GM18907 (cell line): ENCODE measurements at regions not wholly inside any gene's neighbourhood (a gene's known extent, or its start where the extent isn't known, plus 50 kb on each side); places are given as distances from the start of the nearest gene placed in this dataset.
"Not testable (repeated sequence)": the region's sequence is repeated elsewhere in the genome, so short reads cannot be mapped to it uniquely, and the experiment has no call there.

Experiments
- ATAC-seq: cut with Tn5 transposase; IDR thresholded peaks from one replicate; pipeline ENCODE4 v1.9.1; 2021; ENCODE audit warnings: mild to moderate bottlenecking, moderate library complexity; ENCODE audit not compliant: unreplicated experiment

DNA sequence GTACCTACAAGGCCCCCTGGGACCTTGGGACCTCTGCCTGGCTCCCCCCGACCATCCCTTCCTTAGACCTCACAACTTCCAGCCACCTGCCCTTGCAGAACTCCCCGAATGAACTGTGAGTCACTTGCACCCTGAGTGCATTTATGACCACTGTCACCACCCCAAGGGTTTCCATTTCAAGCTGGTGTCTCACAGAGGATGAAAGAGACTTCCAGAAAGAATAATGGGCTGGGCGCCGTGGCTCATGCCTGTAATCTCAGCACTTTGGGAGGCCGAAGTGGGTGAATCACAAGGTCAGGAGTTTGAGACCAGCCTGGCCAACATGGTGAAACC, 124.5 kb upstream of the CIBAR2 start:
- no peak for ATAC-seq

DNA sequence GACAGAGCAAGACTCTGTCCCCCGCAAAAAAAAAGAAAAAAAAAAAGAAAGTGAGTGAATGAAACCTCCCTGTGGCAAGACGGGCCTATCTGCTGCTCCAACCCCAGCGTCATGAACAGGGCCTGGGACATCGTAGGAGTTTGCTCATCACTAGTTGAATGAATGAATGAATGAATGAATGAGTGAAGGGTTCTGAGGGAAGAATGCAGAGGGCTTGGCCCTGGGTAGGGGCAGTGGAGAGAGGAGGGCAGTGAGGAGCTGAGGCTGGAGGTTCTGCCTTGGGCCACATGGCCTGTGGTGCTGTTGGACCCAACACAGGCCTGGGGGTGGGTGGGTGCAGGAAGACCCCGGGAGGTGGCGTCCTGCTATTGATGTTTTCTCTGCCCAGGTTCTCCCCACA, 125.5 kb upstream of the CIBAR2 start:
- no peak for ATAC-seq

DNA sequence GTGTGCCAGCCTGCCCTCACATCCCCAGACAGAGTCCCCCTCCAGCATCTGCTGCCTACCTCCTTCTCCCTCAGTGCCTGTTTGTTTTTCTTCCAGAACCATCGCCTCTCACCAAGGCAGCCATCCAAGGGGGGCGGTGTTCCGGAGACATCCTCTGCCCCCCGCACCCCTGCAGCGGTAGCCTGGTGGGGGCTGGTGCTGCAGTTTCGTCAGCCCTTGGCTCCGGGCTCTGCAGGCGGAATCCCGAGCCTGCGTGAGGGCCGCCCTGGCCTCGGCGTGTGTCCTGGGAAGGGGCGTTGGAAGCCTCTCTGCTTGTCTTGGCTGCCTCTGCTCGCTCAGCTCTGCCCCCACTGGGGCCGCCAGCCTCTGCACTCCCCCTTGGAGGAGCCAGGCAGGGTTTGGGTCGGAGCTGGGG, 126.0 kb upstream of the CIBAR2 start:
- ATAC-seq = no peak

DNA sequence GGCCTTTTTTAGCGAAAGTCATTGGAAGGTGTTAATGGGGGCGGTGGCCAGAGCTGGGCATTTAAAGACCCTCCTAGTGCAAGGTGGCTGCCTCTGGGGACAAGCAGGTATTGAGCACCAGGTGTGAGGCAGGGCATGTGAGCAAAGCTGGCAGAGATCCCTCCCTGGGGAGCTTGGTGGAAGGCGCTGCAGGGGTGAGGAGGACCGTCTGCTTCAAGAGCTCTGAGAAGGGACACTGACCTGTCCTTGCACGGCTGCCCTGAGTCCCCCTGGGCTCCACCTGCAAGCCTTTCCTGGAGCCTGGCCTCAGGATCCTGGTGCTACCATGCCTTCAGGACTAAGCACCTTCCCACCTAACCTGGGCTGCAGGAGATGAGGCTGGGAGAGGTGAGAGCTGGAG, 127.0 kb upstream of the CIBAR2 start:
- ATAC-seq = no peak

DNA sequence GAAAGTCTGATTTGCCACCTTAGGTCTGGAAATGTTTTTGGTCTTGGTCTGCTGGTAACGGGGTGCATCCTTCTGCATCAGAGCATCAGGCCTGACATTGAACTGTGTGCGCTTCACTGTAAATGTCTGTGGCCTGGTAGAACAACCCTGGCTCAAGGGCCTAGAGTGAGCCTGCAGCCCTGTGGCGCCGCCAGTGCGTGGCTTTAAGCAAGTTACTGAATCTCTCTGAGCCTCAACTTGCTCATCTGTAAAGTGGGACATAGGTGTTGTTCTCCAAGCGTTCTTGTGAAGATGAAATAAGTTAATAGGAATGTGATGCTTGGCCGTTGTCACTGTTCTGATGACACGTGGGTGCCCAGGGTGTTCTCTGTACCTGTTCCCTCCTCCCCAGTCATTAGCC, 127.6 kb upstream of the CIBAR2 start:
- no peak for ATAC-seq

DNA sequence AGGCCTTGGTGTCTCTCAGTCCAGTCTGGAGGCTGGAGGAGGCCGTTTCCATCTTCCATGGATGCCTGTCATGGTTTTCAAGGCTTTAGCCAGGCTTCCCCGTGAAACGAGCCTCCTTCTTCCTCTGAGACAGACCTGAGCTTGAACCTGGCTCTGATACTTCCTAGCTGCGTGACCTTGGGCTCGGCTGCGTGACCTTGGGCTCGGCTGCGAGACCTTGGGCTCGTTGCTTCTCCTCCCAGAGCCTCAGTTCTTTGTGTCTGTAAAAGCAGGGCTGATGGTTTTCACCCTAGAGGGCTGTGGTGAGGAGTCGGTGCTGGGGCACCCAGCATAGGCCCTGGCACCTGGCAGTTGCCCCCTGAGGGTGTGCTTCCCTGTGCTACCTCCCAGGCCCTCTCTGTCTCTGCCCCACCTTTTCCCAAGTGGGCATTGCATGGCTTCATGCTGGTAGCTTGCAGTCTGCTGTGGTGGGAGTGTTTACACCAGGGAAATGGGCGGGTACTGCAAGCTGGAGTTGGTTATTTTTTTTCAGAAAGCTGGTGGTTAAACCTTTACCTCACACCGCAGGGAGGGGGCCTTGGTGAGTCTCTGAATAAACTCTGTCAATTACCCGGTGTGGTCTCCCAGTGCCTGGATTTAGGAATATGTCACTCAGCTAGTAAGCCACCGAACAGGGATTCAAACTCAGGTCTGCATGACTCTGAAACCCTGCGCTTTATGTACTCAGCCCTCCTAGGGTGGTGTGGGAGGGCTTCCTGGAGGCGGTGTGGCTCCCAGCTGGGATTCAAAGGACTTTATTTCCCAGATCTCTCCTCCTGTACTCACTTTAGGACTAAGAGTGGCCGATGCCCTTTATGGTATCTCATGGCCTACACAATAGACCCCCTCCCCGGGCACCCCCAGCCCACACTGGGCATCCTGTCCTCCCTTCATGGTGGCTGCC, 129.0 kb upstream of the CIBAR2 start:
- no peak for ATAC-seq

DNA sequence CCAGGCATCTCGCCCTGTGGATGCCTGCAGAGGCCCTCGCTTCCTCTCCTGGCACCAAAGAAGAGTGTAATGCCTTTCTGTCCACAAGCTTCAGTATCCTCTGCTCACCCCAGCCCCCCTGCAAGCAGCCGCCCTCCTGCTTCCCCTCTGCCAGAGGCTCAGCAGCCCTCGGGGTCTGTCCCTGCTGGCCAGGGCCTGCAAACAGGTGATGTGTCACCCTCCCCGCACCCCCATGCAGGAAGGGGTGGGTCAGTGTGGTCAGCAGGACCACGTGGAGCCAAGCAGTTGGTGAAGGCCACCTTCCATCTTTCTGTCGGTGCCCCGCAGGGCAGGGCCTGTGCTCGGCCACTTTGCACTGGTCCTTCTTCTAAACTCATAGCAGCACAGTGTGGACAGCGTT, 129.9 kb upstream of the CIBAR2 start:
- no peak for ATAC-seq

DNA sequence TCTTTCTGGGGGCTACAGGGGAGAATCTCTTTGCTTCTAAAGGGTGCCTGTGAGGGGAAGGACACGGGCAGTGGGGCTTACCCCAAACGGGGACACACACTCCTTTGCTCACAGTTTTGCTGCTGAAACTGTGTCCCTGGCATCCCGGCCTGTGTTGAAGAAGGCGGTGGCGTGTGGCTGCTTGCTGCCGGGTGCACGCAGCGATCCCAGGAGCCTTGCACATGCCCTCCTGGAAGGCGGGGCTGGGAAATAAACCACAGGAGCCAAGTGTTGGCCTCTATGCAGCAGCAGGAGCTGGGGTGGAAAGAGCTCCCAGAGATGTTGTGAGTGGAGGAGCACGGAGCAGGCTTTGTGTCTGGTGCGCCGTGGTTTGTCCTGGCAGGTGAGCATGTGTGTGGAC, 131.0 kb upstream of the CIBAR2 start:
- no peak for ATAC-seq

DNA sequence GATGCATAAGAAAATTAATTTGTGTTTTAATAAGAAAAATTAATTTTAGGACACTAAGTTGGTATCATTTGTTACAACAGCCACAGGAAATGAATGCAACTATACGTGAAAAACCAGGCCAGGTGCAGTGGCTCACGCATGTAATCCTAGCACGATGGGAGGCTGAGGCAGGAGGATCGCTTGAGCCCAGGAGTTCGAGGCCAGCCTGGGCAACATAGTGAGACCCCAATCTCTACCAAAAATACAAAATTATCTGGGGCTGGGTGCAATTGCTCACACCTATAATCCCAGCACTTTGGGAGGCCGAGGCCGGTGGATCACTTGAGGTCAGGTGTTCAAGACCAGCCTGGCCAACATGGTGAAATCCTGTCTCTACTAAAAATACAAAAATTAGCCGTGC, 132.2 kb upstream of the CIBAR2 start:
- ATAC-seq = not testable (repeated sequence)

DNA sequence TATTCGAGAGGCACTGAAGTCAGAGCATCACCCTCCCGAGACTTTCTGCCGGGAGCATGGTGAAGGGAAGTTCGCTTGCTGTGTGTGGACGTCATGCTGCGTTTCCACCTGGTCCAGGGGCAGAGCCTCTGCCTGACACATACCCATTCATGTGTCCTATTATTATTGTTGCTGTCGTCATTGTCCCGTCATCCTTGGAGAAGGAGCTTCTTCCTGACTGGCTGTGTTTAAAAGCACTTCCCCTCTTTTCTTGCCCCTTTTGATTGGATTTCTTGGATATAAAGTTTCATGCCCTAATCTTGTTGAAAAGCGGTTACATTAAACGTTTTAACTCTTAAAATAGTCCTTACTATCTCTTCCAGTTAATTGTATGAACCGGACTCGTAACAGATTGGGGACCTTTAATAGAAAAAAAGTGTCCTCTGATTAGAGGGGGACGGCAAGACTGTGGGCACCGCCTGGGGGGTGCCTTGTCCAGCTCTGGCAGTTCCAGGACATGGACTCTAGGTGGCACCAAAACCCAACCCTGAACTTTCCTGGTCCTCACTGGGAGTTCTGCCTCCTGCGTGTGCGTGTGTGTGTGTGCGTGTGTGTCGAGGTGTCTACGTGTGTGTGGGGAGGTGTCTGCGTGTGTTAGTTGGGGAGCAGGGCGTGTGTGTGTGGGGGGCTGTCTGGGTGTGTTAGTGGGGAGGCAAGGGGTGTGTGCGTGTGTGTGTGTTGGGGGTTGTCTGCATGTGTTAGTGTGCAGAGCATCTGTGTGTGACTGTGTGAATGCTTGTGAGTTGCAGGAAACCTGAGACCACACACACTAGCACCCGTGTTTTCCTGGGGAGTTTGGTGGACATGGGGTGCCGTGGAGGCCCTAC, 133.3 kb upstream of the CIBAR2 start:
- ATAC-seq = no peak

DNA sequence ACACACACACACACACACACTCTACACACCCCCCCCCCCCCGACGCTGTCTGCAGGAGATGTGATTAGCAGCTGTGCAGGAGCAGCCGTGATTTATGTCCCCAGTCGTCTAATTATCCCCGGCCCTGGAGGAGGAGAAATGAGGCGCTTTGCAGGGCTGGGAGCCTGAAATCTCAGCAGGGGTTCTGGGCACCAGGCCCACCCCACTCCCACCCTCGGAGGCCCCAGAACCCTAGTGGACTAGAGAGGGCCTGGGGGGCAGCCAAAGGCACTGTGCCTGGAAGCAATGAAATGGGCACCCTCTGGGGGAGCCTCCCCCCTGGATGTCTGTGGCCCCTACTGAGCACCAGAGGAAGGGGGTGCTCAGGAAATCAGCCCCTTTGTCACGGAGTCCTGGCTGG, 134.2 kb upstream of the CIBAR2 start:
- no peak for ATAC-seq

DNA sequence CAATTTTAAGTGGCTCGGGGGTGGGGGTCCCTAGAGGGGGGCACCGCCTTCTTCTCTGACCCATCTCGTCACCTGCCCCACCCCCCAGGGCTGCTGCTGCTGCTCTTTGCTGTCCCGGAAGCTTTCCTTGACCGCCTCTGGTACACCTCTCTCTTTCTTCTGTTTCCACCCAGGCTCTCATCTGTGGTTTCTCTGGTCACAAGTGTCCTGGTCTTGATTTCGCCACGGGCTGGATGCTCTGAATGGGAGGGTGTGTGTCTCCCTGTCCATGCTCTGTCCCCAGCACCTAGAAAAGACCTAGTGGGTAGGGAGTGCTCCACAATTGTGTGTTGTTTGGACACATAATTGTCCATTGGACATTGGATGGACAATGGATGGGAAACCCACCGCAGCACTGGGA, 134.7 kb upstream of the CIBAR2 start:
- no peak for ATAC-seq

DNA sequence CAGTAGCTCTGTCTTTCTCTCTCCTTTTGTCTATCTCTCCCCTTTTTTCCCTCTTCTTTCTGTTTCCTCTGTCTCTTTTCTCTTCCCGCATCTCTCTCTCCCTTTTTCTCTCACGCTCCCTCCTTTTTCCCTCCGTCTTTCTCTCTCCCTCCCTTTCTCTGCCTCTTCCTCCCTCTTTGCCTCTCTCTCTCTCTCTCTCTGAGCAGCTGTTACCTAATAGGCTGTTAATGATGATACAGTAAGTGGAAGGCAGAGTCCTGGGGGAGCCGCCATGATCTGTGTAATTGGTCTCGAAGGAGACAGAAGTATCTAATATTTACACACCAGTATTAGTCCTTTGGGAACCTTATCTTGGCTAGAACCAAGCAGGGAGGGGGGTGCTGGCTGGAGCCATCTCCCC, 136.1 kb upstream of the CIBAR2 start:
- no peak for ATAC-seq

DNA sequence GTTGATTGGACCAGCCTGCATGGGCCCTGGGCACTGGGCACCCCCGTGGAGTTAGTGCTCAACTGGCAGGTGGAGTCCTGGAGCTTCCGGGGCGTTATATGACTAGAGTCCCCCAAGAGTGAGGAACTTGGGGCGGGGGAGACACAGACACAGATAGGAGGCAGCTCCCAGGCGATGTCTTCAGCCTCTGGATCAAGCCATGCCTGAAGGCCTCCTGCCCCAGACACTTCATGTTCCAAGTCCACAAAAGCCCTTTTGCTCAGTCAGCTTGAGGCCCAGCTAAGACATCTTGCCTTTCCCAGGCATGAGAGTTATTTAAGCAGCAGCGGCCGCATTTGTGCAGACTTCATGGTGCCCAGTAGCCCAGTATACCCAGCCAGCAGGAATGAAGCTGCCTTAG, 136.6 kb upstream of the CIBAR2 start:
- ATAC-seq = no peak

DNA sequence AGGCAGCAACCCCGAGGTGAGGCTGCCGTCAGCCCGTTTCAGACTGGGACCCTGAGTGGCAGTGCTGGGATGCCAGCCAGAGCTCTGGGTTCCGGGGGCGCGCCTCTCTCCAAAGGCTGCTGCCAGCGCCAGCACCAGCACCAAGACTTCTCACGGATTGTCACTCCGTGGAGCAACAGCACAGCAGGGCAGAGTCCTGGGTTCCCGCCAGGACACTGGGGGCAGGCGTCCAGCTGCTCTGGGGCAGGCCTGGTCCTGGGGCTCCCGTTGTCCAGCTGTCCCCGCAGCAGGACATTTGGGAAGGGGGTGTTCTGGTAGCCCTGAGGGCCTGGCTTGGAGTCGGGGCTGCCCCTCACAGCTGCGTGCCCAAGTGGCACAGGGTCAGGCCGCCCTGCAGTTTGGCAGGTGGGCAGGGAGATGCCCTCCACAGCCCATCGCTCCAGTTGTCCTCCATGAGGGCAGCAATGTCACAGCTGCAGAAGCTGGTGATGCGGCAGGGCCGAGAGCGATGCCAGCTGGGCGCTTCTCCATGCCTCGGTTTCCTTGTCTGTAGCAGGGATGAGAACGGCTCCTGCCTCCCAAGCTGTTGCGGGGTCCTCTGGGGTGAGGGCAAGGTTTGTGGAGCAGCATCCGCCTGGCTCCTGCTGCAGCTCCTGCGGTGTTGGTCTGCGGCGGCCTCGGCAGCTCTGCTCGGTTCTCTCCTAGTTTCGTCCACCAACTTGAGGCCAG, 137.3 kb upstream of the CIBAR2 start:
- no peak for ATAC-seq

DNA sequence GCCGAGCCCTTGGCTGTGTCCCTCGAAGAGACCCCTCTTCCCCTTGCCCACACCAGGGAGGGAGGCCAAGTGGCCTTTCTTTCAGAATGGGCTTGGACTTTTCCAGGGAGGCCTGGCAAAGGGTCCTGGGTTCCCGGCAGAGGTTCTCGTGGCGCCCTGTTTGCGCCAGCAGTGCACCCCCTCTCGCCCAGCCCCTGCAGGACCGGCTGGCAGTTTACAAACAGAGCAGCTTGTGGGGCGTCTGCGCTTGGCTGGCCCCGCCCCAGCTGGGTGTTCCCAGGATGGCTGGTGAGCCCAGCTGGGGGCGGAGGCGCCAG, 137.8 kb upstream of the CIBAR2 start:
- ATAC-seq = no peak

DNA sequence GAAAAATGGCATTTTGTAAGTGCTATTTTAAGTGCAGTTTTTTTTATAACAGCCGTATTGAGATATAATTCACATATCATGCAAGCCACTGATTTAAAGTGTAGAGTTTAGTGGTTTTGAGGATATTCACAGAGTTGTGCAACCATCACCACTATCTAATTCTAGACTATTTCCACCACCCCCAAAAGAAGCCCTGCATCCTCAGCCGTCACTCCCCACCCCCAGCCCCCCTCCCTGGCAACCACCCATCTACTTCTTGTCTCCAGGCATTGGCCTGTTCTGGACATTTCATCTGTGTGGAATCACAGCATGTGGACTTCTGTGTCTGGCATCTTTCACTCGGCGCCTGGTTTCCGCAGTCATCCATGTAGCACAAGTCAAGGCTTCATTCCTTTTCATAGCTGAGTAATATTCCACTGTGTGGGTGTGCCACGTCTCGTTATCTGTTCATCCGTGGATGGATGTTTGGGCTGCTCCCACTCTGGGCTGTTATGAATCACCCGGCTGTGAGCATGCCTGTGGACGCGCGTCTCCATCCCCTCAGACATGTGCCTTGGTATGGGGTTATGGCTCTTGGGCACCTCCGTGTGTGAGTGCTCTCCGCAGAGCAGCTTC, 138.4 kb upstream of the CIBAR2 start:
- no peak for ATAC-seq

DNA sequence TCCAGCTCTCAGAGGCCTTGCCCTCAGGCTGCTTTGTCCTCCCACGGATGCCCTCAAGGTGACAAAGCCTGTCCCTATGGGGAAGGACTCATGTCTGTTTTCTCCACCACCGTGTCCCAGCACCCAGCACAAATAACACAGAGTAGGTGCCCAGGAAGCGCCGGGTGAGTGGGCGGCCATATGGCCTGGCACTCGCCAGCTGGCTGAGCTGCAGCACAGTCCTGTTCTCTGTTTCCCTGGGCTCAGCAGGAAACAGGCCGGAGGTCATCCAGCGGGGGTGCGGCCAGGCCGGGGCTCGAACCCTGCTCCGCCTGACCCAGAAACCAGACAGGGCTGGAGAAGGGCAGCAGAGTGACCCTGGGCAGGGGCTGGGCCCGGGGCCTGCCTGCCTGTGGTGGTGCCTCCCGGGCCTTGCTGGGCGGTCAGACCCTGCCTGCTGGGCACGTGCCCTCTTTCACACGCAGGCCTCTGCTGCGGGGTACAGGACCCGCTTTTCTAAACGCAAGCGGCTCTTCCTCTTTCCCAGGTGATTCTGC, 139.0 kb upstream of the CIBAR2 start:
- ATAC-seq = no peak

DNA sequence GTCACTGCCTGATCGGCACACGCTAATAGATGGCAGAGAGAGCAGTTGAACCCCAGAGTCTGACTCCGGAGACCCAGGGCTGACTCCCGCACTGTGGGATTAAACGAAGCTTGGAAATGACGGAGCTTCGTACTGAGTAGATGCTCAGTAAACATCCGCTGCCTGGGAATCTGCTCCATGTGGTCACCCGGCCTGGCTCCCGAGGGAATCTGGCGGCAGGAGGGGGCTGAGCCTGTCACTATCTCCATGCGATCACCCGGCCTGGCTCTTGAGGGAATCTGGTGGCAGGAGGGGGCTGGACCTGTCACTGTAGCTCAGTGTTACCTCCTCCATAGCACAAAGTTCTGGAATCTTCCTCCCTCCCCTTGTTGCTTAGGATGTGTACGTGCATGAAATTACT, 139.7 kb upstream of the CIBAR2 start:
- no peak for ATAC-seq

DNA sequence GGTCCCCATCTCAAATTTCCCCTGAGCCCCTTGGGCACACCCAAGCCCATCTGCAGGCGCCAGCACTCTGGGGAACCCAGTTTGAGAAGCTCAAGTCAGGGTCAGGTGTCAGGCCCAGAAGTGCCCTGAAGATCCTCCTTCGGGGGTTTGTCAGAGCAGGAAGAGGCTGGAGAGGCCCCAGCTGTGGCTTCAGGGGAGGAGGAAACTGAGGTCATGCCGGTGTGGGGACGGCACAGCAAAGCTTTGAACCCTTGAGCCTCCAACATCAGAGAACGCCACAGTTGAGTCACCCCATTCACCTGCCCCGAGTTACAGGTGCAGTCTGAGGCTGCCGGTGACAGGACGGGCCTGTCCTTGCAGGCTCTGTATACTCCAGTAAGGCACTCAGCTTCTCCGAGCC, 140.2 kb upstream of the CIBAR2 start:
- ATAC-seq = no peak
